Neural progenitor cell (in vitro differentiated cells): ENCODE measurements at regions not wholly inside any gene's neighbourhood (a gene's known extent, or its start where the extent isn't known, plus 50 kb on each side); places are given as distances from the start of the nearest gene placed in this dataset.

Source experiments
- CTCF ChIP-seq: fragments of 200-600 bp; sonication (generic); IDR thresholded peaks from 2 replicates; pipeline ENCODE4 v1.5.1; 2017; ENCODE audit warnings: antibody characterized with exemption, mild to moderate bottlenecking
- EZH2 ChIP-seq: fragments of 200-600 bp; sonication (generic); IDR thresholded peaks from 2 replicates; pipeline ENCODE4 v1.6.1; 2017; ENCODE audit warnings: antibody characterized with exemption, mild to moderate bottlenecking, moderate library complexity
- EZH2phosphoT487 ChIP-seq: fragments of 200-600 bp; sonication (generic); IDR thresholded peaks from 2 replicates; pipeline ENCODE4 v1.6.1; 2017; ENCODE audit warnings: antibody characterized with exemption

- TF ChIP-seq CTCF = no peak
- TF ChIP-seq EZH2 = no peak
- TF ChIP-seq EZH2phosphoT487 = no peak
Measured at GRCh38 chr5:81854915-81855314, 104.0 kb upstream of the SSBP2 start.
